Activated gamma-delta T cell treated with anti-CD3 and anti-CD28 coated beads, Interleukin-2, amount 50 U/mL, for 16 hours (primary cell): ENCODE measurements at regions not wholly inside any gene's neighbourhood (a gene's known extent, or its start where the extent isn't known, plus 50 kb on each side); places are given as distances from the start of the nearest gene placed in this dataset.
"Not testable (repeated sequence)": the region's sequence is repeated elsewhere in the genome, so short reads cannot be mapped to it uniquely, and the experiment has no call there.

Source experiments
- DNase-seq: peaks from one replicate; pipeline ENCODE4 v3.0.0-alpha.2; 2020; ENCODE audit warnings: low read depth

DNA sequence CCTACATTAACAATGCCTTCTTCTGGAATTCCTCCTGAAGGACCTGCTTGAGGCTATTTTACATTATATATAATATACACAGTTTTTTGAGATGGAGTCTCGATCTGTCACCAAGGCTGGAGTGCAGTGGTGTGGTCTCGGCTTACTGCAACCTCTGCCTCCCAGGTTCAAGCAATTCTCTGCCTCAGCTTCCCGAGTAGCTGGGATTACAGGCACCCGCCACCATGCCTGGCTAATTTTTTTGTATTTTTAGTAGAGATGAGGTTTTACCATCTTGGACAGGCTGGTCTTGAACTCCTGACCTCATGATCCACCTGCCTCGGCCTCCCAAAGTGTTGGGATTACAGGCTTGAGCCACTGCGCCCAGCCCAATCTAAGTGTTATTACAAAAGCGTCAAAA is 71.9 kb upstream of the PRR23C start:
- DNase-seq, result not testable (repeated sequence)

DNA sequence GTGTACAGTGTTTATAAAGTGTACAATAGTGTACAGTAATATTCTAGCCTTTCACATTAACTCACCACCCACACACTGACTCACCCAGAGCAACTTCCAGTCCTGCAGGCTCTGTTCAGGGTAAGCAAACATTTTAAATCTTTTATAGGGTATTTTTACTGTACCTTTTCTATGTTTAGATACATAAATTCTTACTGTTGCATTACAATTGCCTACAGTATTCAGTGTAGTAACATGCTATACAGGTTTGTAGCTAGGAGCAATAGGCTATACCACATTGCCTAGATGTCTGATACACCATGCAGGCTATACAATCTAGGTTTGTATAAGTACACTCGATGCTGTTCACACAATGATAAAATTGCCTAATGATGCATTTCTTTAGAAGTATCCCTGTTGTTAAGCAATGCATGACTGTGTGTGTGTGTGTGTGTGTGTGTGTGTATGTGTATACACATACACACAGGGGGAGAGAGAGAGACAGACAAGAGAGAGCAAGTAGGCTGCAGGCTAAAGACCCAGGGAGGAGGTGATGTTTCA is 72.5 kb upstream of the PRR23C start:
- DNase-seq, result no peak

DNA sequence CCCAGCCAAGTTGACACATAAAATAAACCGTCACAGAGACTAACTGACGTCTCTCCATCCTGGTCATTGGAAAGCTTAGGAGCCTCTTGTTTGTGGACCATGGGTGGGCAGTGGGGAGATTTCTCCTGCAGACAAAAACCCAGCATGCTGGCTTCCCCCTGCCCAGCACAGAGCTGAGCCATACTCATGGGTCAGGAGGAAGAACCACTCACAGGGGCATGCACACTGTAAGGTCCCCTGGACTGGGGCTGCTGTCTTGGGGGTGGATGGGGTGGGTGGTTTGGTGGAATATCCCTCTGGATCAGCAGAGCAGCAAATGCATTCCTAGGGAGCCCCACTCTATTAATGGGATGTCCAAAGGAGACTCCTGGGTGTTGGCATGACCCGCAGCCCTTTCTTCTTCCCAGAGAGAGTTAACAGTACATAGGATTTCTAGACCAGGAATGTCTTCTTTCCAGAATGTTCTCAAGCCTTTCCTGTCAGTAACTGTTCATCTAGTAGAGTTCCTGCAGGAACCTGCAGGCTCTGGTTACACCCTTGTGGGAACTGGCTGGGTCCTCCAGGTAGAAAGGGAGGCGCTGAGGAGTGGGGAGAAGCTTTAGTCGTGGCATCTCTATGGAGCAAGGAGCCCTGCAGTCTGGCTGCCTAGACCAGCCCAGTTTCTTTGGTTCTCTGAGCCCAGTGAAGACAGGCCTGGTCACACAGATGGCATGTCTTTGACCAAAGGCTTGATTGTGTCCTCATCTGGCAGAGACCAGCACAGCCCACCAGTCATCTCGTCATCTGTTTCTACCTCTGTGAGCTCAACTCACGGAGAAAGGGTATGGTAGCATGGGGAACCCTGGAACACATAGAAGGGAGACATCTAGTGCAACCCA is 73.4 kb upstream of the PRR23C start:
- no peak for DNase-seq

DNA sequence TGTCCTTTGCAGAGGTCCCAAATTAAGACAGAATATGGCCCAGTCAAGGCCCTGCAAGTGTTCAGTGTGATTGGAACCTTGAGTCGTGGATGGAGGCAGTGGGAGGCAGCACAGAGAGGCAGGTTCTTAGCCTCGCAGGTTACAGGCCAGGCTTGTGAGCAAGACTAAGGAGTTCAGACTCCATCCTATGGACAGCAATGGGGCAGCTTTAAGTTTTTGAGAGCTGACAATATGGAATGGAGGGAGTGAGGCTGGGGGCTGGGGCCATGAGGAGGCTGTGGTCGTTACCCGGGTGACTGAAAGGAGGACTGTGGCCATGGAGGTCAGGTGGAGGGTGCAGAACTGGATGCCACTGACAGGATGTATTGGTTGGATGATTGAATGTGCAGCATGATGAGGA is 74.1 kb upstream of the PRR23C start:
- DNase-seq, result no peak

DNA sequence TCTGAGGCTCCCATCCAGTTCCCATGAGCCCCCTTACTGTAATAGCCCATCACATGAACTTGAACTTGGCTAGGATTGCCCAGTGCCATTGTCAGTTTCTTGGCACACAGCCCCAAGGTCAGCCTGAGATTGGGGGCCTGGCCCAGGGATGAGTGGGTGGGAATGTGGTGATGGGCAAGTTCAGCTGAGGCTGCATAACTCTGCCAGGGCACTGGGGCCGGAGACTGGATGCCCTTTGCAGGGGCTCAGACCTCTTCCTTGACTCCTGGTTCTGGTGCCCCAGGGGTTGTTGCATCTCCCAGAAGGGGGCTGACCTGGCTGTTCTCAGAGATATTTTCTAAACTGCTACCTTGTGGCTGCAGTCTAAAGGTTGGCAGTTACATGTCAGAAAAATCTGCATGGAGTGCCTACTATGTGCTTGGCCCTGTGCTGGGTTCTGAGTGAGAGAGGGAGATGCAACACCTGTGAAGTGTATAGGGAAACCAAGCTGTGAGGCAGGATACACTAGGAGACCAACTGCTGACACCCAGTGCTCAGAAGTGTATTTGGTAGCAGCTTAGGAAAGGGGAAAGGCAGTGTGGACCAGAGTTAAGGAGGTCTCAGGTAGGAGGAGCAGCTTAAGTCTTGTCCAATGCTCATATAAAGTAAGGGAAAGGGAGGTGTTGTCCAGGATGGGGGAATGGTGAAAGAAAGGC is 74.8 kb upstream of the PRR23C start:
- DNase-seq, result no peak

DNA sequence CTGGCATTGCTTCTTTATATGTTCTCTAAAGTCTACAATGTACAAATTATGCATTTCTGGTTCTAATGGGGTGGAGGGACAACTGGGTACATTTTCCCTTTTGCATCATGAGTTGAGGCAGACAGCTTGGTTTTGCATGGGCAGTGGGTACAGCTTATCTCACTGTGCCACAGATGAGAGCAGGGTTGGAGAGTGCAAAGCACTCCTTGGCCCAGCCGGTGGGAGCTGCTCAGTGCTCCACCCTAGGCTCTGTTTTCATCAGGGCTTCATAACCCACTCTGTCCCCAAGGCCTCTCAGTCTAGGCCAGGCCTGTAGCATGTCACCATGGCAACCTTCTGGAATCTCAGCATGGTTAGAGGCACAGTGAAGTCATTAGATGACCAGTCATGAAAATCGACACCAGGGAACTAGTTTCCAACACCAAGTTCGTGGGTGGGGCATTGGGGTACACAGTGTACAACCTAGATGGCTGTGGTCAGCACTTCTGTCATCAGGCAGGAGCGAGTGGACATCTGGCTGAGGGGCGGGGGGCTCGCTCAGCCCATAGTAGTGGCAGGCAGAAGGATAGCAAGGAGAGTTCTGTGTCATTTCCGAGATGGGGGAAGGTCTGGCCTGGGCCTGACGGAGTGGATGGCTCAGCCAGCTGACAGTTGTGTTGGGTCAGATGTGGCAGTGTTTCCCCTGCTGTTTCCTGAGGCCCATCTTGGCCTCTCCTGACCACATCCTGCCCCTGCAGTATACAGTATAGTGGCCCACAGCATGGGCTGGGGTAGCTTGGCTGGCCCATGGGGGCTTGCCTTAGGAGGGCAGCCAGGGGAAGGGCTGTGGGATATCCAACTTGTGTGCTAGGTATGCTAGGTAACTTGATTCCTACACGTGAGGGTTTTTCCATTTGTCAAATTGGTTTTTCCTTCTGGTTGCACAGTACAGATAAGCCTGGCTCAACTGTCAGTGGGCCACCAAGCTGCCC is 75.7 kb upstream of the PRR23C start:
- no peak for DNase-seq

DNA sequence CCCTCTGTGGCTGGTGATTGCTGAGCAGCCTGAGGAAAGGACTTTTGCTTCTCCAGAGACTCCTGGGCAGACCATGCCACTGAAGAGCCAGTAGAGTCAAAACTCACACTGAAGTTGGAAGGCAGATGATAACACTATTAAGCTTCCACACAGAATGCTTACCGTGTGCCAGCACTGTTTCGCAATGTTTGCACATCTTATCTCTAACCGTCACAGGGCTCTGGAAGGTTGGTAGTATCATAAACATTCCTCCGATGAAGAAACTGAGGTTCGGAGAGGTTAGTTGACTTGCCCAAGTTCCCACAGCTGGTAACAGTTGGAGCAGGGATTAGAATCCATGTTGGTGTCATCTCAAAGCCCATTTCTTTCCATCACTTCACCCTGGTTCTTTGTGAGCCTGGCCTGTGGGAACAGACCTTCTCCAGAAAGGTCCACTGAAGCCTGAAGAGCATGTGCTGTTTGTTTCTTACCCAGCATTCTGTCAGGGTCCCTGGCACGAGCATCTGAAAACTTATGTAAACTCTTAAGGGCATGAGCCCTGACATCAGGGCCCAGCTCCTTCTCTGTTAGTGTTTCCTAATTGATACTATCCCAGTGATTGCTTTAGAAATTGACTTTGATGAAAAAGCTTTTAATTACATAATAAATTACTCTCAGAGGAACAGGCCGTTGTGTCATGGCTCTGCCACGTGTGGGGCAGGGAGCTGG is 77.0 kb upstream of the PRR23C start:
- no peak for DNase-seq

DNA sequence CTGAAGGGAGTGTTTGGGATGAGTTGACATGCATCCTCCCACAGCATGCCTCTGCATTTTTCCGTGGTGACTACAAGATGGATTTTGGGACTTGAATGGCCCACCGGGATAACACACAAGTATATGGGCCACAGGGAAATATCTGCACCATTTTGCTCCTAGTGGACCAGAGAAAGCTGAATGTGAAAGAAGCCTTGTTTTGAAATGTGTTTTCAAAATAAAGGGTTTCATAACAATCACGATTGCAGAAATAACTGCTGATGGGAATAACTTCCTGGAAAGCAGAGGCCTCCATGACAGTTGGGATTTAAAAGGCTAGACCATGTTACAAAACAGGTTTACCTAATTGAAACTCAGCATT is 77.5 kb upstream of the PRR23C start:
- no peak for DNase-seq

DNA sequence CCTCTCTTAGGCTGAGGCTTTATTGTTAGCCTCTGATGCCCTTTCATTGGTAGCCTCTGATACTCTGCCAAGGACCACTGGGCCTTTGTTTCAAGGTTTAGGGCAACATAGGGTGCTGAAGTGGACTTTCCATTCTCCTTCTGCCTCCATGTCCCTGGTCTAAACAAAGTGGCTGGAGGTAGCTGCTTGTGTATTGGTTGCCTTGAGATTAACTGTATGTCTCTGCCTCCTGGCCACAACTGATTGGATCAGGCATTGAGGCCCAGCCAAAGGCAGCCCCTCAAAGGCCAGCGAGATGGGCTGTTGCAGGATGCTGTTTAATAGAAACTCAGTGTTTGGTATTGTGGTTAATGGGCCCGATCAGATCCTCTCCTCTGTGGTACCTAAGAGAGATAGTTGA is 77.9 kb upstream of the PRR23C start:
- DNase-seq, result no peak

DNA sequence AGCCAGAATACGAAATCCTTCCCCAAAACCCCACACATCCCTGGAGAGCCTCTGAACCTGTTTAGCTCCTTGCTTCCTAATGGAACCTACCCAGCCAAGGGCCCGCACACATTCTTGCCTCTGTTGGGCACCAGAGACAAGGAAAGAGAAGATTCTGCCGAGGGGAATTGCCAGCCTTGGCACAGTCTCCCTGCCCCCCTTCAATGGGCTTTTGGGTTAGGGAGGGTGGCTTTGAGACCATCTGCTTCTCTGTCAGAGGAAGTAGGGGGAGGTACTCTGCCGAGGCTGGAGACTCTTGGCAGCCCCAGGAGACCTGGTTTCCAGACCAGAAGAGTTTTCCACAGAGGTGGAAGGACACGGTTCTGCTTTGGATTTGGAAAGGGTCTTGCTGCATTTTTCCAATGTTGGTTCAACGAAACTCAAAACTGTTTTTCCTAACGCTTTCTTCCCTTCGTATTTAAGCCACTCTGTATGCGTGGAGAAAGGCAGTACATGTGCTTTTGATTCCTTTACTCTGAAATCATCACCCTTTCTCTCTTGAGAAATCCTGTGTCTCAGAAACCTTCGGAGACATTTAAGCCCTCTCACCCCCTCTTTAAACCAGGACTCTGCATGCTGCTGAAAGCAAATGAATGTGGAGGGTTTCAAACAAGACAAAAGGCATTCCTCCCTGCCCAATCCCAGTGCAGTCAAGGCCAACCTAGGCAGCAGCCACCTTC is 78.8 kb upstream of the PRR23C start:
- no peak for DNase-seq

DNA sequence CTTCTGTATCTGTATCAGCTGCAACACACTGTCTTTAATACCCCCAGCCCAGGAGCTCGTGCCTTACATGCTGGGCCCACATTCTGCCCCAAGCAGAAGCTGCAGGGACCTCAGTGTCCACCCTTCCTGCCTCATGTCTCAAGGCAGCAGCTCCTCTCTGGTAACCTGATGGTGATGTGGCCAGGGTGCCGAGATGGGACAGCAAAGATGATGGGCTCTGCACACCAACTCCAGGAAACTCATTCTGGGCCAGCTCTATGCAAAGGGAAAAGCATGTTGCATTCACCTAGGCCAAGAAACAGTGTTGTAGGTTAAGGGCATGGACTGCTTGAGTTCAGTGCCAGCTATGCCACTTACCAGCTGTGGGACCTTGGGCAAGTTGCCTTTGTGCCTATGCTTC is 79.5 kb upstream of the PRR23C start:
- DNase-seq, result no peak

DNA sequence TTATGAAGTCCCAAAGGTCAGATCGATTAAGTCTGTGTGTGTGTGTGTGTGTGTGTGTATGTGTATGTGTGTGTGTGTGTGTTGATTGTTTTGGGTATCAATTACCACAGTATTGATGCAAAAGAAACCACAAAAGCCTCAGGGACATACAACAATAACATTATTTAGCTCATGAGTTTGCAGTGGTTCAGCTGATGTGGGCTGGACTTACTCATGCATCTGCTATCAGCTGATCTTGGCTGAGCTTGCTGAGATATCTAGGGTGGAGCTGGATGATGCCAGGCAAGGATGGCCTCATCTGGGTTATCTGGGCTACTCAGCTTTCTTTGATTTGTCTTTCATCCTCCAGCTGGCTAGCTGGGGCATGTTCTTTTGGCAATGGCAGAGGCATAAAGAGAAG is 82.4 kb upstream of the PRR23C start:
- no peak for DNase-seq

DNA sequence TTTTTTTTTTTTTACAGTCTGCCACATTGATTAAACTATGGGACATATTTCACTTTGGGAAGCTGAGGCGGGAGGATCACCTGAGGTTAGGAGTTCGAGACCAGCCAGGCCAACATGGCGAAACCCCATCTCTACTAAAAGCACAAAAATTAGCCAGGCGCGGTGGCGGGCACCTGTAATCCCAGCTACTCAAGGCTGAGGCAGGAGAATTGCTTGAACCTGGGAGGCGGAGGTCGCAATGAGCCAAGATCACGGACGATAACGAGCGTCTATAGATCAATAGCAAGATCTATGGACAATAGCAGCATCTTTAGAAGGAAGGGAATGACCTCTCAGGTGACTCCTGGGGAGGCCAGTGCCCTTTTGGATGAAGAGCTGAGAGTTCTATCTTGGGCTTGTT is 82.9 kb upstream of the PRR23C start:
- DNase-seq, result not testable (repeated sequence)

DNA sequence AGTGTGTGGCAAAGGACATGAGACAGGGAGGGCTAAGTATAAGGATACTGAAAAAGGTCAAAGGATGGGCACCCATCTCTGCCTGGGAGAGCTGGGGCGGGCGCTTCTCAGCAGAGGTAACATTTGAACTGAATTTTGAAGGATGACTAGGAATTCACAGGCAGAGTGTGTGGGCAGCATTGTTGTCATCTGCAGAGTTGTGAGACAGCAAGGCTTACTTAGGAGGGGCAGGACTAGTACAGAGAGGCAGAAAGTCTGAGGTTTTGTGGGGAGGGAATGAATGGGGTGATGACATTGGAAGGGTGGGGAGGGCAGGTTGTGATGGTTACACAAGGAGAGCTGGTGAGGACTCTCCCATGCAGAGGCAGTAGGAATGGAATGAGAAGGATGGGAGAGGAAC is 84.1 kb upstream of the PRR23C start:
- DNase-seq, result no peak

DNA sequence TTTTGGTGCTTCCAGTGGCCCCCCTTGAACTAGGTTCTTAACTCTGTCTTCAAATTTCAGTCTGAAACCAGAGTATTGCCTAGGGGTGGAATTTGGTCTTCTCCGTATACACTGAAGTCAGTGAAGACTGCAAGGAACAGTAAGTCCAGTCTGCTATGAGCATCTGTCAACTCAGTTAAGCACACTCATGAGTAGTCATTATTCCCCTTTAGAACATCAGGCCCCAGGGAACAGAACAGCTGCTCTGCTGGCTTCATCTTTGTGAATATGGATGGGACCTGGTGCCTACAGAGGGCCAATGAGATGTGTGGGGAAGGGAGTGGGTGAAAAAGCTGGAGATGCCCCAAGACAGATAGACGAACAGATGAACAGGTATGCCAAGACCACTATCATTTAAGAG is 85.2 kb upstream of the PRR23C start:
- no peak for DNase-seq

DNA sequence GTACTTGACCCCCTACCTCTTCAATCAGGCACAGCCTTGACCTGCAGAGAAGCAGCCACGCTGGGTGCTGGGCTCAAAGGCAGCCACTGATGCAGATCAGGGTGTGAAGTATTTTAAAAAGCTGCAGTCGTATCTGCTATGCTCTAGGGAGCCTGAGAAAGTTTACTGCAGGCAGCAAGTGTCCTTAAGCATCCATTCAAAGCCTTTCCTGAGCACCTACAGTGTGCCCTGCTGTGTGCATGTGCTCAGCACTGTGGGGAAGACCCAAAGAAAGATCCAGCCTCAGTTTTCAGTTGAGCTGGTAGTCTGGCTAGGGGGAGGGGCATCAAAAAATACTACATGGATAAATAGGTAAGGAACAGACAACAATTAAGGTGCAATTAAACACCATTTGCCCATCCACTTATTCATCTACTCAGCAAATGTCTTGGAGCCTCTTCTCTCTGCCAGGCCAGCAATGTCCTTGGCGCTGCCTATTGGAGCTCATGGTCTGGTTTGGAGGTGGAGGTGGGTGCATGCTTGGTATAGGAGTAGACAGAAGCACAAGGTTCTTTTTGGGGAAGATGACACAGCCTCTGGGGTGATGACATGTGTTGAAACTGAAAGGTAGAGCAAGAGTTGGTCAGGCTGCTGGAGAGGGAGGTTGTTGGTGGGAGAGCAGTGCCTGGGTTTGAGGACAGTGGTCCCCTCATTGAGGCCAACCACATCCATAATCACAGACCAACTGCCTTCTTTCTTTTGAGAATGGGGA is 85.9 kb upstream of the PRR23C start:
- no peak for DNase-seq

DNA sequence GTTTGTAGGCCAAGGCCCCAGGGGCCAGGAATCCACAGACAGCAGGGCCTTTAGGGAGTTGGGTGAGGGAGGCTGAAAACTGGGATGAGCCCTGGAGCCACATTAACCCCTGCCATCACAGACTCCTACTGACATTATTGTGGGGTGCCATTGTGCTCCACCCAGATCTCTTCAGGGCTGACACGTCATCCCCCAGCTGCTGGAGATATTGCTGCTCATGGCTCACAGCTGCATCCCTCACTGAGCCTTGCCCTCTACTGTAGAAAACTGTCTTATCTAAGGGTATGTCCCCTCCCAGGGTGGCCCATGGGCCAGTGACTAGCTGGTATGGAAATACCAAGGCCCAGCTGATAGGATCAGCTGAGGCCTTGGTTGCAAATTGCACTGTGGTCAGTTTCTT is 87.3 kb upstream of the PRR23C start:
- no peak for DNase-seq

DNA sequence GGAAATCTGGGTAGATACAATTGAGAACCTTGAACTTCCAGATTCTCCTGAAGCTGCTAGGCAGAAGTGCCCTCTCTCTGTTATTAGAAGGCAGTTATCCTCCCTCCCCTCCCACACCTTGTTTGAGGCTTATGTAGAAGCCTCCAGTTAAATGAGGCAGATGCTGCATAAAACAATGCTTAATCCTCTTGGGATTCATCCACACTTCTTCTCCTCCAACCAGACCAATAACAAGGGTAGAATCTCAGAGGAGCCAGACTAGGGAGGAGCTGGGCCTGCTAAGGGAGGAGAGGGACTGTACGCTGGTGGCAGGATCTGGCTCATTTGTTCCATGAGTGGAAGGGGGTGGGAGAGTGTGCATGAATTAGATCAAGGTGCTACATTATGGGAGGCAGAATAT is 88.3 kb upstream of the PRR23C start:
- no peak for DNase-seq

DNA sequence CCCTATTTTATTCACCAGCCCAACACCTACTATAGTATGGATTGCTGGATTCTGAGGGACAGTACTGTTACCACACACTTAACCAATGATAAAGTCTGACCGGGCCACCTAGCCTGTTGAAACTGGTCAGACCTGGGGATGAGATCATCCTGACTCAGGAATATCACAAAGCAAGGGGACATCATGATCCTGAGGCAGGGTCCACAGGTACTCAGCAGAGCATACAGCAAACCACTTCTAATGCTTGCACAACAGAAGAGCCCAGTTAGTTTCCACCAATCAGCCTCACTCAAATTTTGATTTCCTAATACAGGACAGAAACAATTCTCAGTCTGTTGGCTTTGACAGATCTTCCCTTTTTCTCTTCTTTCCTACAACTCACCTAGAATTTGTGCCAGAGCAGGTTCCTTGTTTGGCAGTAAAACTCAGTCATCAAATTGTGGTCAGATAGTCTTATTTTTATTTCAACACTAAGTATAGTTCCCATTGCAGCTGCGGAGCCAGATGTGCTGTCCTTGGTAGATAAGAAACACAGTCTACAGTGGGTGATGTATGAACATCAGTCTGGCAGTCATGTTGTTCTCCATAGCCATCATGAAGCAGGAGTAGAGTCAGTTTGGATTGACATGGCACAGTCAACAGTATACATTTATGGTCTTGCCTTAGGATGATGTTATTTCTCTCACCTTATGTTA is 90.1 kb upstream of the PRR23C start:
- no peak for DNase-seq

DNA sequence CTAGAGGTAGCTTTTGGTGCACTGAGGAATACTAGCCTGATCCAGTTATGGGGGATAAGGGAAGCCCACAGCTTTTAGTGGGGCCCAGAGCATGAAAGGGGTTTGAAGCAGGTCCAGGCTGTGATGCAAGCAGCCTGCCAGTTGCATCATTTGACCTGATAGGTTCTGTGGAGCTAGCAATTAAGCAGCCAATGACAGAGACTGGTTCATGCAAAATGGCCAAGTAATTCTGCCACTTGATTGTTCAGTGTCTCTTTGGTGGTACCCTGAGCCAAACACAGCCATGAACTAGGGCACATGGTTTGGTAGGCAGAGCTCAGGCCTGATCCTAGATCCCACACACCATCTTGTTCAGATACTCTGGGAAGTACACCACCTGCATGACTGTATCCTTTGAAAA is 91.0 kb upstream of the PRR23C start:
- DNase-seq, result no peak
